ENCODE measurements at regions not wholly inside any gene's neighbourhood (a gene's known extent, or its start where the extent isn't known, plus 50 kb on each side); places are given as distances from the start of the nearest gene placed in this dataset.

- TF ChIP-seq SP1 (IDR thresholded peaks at IDR 0.05): no peak
- TF ChIP-seq NR2F2 (IDR thresholded peaks at IDR 0.05): no peak
- no peak for TF ChIP-seq FOXA2 (IDR thresholded peaks at IDR 0.05)
- TF ChIP-seq RAD21 (IDR thresholded peaks at IDR 0.05): no peak
- no peak for TF ChIP-seq ATF3 (IDR thresholded peaks at IDR 0.05)
- no peak for TF ChIP-seq CTCF (IDR thresholded peaks at IDR 0.05; ENCODE audit: low read depth, low read length, missing input control)
- TF ChIP-seq FOXA1 (IDR thresholded peaks at IDR 0.05): no peak
- TF ChIP-seq TAF1 (conservative IDR thresholded peaks at IDR 0.05): no peak
- no peak for TF ChIP-seq GABPA (IDR thresholded peaks at IDR 0.05 in 1 of 2, conservative IDR thresholded peaks at IDR 0.05 in 1 of 2)
- TF ChIP-seq JUND (IDR thresholded peaks at IDR 0.05): no peak
- no peak for TF ChIP-seq REST (IDR thresholded peaks at IDR 0.05)
- TF ChIP-seq YY1 (IDR thresholded peaks at IDR 0.05): no peak
- no peak for TF ChIP-seq HNF4G (IDR thresholded peaks at IDR 0.05)
- TF ChIP-seq ZBTB33 (IDR thresholded peaks at IDR 0.05): no peak
- no peak for TF ChIP-seq RXRA (IDR thresholded peaks at IDR 0.05)
- TF ChIP-seq HNF4A (conservative IDR thresholded peaks at IDR 0.05): no peak
- Histone ChIP-seq H3K27me3 (ENCODE audit: control insufficient read depth in 4 of 4, insufficient read depth in 4 of 4, low read length in 3 of 4) (no peaks in the 10 kb centered on the region), H3K4me1 (ENCODE audit: control insufficient read depth in 4 of 4, insufficient read depth in 4 of 4, low read length in 3 of 4) (peaks cover 0 to 17% (median 11%) of the 10 kb centered on the region in 4 donors), H3K4me3 (ENCODE audit: low read depth in 1 of 3, low read length in 3 of 3) (no peak overlapping the region), H3K9ac (ENCODE audit: low read depth in 1 of 2, low read length in 2 of 2) (peak overlapping the region in 1 of 2 donors; percentile 56), H3K9me3 (ENCODE audit: control insufficient read depth in 4 of 4, low read length in 3 of 4) (no peaks in the 10 kb centered on the region), H3K27ac (ENCODE audit: low read depth in 1 of 2, low read length in 2 of 2) (peak overlapping the region in 1 of 2 donors; percentile 66), H3K36me3 (ENCODE audit: control insufficient read depth in 4 of 4, insufficient read depth in 3 of 4, low read depth in 1 of 4, low read length in 3 of 4) (no peaks in the 10 kb centered on the region)
- 80% methylated on average over 5 of the region's 5 CpGs for WGBS
- no peak for DNase-seq (ENCODE audit: low spot score)
Measured at GRCh38 chr1:91130256-91130985, 108.6 kb upstream of the ZNF644 start.

Data from liver (tissue), 8 donors.